ENCODE measurements at regions not wholly inside any gene's neighbourhood (a gene's known extent, or its start where the extent isn't known, plus 50 kb on each side); places are given as distances from the start of the nearest gene placed in this dataset.

- Histone ChIP-seq H3K9me3 (ENCODE audit: control insufficient read depth, low read length) (peaks cover 7% of the 10 kb centered on the region), H3K4me1 (ENCODE audit: control insufficient read depth, insufficient read depth, low read length) (peaks cover 25% of the 10 kb centered on the region), H3K4me3 (ENCODE audit: low read length) (no peak overlapping the region), H3K36me3 (ENCODE audit: control insufficient read depth, insufficient read depth, low read length, severe bottlenecking) (no peaks in the 10 kb centered on the region), H3K9ac (ENCODE audit: low read length) (no peak overlapping the region), H3K27me3 (replicated peaks; ENCODE audit: control insufficient read depth, insufficient read depth, low read length) (no peaks in the 10 kb centered on the region)
- no peak for DNase-seq (ENCODE audit: low read depth)
These were observed 52.0 kb upstream of the TANC2 start for GRCh38 chr17:62913991-62914570.

GRCh38 chr17:62912363-62912762 lies 53.7 kb upstream of the TANC2 start:
- no peak for DNase-seq (ENCODE audit: low read depth)
- Histone ChIP-seq H3K4me3 (ENCODE audit: low read length) (no peak overlapping the region), H3K4me1 (ENCODE audit: control insufficient read depth, insufficient read depth, low read length) (peaks cover 22% of the 10 kb centered on the region), H3K9ac (ENCODE audit: low read length) (no peak overlapping the region), H3K27me3 (replicated peaks; ENCODE audit: control insufficient read depth, insufficient read depth, low read length) (peaks cover 9% of the 10 kb centered on the region), H3K9me3 (ENCODE audit: control insufficient read depth, low read length) (peaks cover 7% of the 10 kb centered on the region), H3K36me3 (ENCODE audit: control insufficient read depth, insufficient read depth, low read length, severe bottlenecking) (no peaks in the 10 kb centered on the region)

GRCh38 chr17:62911114-62911513 lies 54.9 kb upstream of the TANC2 start:
- Histone ChIP-seq H3K9ac (ENCODE audit: low read length) (no peak overlapping the region), H3K27me3 (replicated peaks; ENCODE audit: control insufficient read depth, insufficient read depth, low read length) (peaks cover 9% of the 10 kb centered on the region), H3K36me3 (ENCODE audit: control insufficient read depth, insufficient read depth, low read length, severe bottlenecking) (no peaks in the 10 kb centered on the region), H3K4me3 (ENCODE audit: low read length) (no peak overlapping the region), H3K9me3 (ENCODE audit: control insufficient read depth, low read length) (peaks cover 7% of the 10 kb centered on the region), H3K4me1 (ENCODE audit: control insufficient read depth, insufficient read depth, low read length) (peaks cover 12% of the 10 kb centered on the region)
- no peak for DNase-seq (ENCODE audit: low read depth)

GRCh38 chr17:62910277-62910676 lies 55.8 kb upstream of the TANC2 start:
- no peak for DNase-seq (ENCODE audit: low read depth)
- H3K9ac ChIP-seq (ENCODE audit: low read length), result no peak overlapping the region
- H3K4me3 ChIP-seq (ENCODE audit: low read length), result no peak overlapping the region
- H3K4me1 ChIP-seq (ENCODE audit: control insufficient read depth, insufficient read depth, low read length), result peaks cover 14% of the 10 kb centered on the region
- no peaks in the 10 kb centered on the region for H3K36me3 ChIP-seq (ENCODE audit: control insufficient read depth, insufficient read depth, low read length, severe bottlenecking)
- H3K9me3 ChIP-seq (ENCODE audit: control insufficient read depth, low read length), result peaks cover 7% of the 10 kb centered on the region
- peaks cover 9% of the 10 kb centered on the region for H3K27me3 ChIP-seq (replicated peaks; ENCODE audit: control insufficient read depth, insufficient read depth, low read length)

GRCh38 chr17:62907961-62908360 lies 58.1 kb upstream of the TANC2 start:
- Histone ChIP-seq H3K4me3 (ENCODE audit: low read length) (no peak overlapping the region), H3K9ac (ENCODE audit: low read length) (no peak overlapping the region), H3K9me3 (ENCODE audit: control insufficient read depth, low read length) (peaks cover 7% of the 10 kb centered on the region), H3K36me3 (ENCODE audit: control insufficient read depth, insufficient read depth, low read length, severe bottlenecking) (no peaks in the 10 kb centered on the region), H3K4me1 (ENCODE audit: control insufficient read depth, insufficient read depth, low read length) (peaks cover 14% of the 10 kb centered on the region), H3K27me3 (replicated peaks; ENCODE audit: control insufficient read depth, insufficient read depth, low read length) (peaks cover 9% of the 10 kb centered on the region)
- DNase-seq (ENCODE audit: low read depth), result no peak

GRCh38 chr17:62906881-62907280 lies 59.2 kb upstream of the TANC2 start:
- Histone ChIP-seq H3K36me3 (ENCODE audit: control insufficient read depth, insufficient read depth, low read length, severe bottlenecking) (no peaks in the 10 kb centered on the region), H3K9ac (ENCODE audit: low read length) (no peak overlapping the region), H3K4me1 (ENCODE audit: control insufficient read depth, insufficient read depth, low read length) (peaks cover 14% of the 10 kb centered on the region), H3K27me3 (replicated peaks; ENCODE audit: control insufficient read depth, insufficient read depth, low read length) (peaks cover 9% of the 10 kb centered on the region), H3K9me3 (ENCODE audit: control insufficient read depth, low read length) (no peaks in the 10 kb centered on the region), H3K4me3 (ENCODE audit: low read length) (no peak overlapping the region)
- no peak for DNase-seq (ENCODE audit: low read depth)

- Histone ChIP-seq H3K9me3 (ENCODE audit: control insufficient read depth, low read length) (no peaks in the 10 kb centered on the region), H3K9ac (ENCODE audit: low read length) (no peak overlapping the region), H3K36me3 (ENCODE audit: control insufficient read depth, insufficient read depth, low read length, severe bottlenecking) (no peaks in the 10 kb centered on the region), H3K27me3 (replicated peaks; ENCODE audit: control insufficient read depth, insufficient read depth, low read length) (peaks cover 9% of the 10 kb centered on the region), H3K4me3 (ENCODE audit: low read length) (no peak overlapping the region), H3K4me1 (ENCODE audit: control insufficient read depth, insufficient read depth, low read length) (peaks cover 8% of the 10 kb centered on the region)
- no peak for DNase-seq (ENCODE audit: low read depth)
These were observed 60.8 kb upstream of the TANC2 start for GRCh38 chr17:62905233-62905632.

- no peak overlapping the region for H3K4me3 ChIP-seq (ENCODE audit: low read length)
- no peaks in the 10 kb centered on the region for H3K36me3 ChIP-seq (ENCODE audit: control insufficient read depth, insufficient read depth, low read length, severe bottlenecking)
- H3K4me1 ChIP-seq (ENCODE audit: control insufficient read depth, insufficient read depth, low read length), result peaks cover 14% of the 10 kb centered on the region
- H3K27me3 ChIP-seq (replicated peaks; ENCODE audit: control insufficient read depth, insufficient read depth, low read length), result peaks cover 3% of the 10 kb centered on the region
- no peak for DNase-seq (ENCODE audit: low read depth)
- H3K9me3 ChIP-seq (ENCODE audit: control insufficient read depth, low read length), result no peaks in the 10 kb centered on the region
- no peak overlapping the region for H3K9ac ChIP-seq (ENCODE audit: low read length)
These were observed 63.4 kb upstream of the TANC2 start for GRCh38 chr17:62902531-62903220.

- no peak overlapping the region for H3K4me3 ChIP-seq (ENCODE audit: low read length)
- no peaks in the 10 kb centered on the region for H3K36me3 ChIP-seq (ENCODE audit: control insufficient read depth, insufficient read depth, low read length, severe bottlenecking)
- H3K27me3 ChIP-seq (replicated peaks; ENCODE audit: control insufficient read depth, insufficient read depth, low read length), result no peaks in the 10 kb centered on the region
- no peak overlapping the region for H3K9ac ChIP-seq (ENCODE audit: low read length)
- no peaks in the 10 kb centered on the region for H3K9me3 ChIP-seq (ENCODE audit: control insufficient read depth, low read length)
- peaks cover 14% of the 10 kb centered on the region for H3K4me1 ChIP-seq (ENCODE audit: control insufficient read depth, insufficient read depth, low read length)
- DNase-seq (ENCODE audit: low read depth), result no peak
These were observed 64.5 kb upstream of the TANC2 start for GRCh38 chr17:62901544-62901943.

GRCh38 chr17:62900096-62900495 lies 65.9 kb upstream of the TANC2 start:
- no peaks in the 10 kb centered on the region for H3K9me3 ChIP-seq (ENCODE audit: control insufficient read depth, low read length)
- no peak for DNase-seq (ENCODE audit: low read depth)
- H3K9ac ChIP-seq (ENCODE audit: low read length), result no peak overlapping the region
- no peaks in the 10 kb centered on the region for H3K36me3 ChIP-seq (ENCODE audit: control insufficient read depth, insufficient read depth, low read length, severe bottlenecking)
- H3K27me3 ChIP-seq (replicated peaks; ENCODE audit: control insufficient read depth, insufficient read depth, low read length), result no peaks in the 10 kb centered on the region
- no peak overlapping the region for H3K4me3 ChIP-seq (ENCODE audit: low read length)
- peaks cover 6% of the 10 kb centered on the region for H3K4me1 ChIP-seq (ENCODE audit: control insufficient read depth, insufficient read depth, low read length)

- no peak for DNase-seq (ENCODE audit: low read depth)
- Histone ChIP-seq H3K9me3 (ENCODE audit: control insufficient read depth, low read length) (no peaks in the 10 kb centered on the region), H3K27me3 (replicated peaks; ENCODE audit: control insufficient read depth, insufficient read depth, low read length) (no peaks in the 10 kb centered on the region), H3K4me3 (ENCODE audit: low read length) (no peak overlapping the region), H3K36me3 (ENCODE audit: control insufficient read depth, insufficient read depth, low read length, severe bottlenecking) (no peaks in the 10 kb centered on the region), H3K9ac (ENCODE audit: low read length) (no peak overlapping the region), H3K4me1 (ENCODE audit: control insufficient read depth, insufficient read depth, low read length) (peaks cover 6% of the 10 kb centered on the region)
These were observed 66.7 kb upstream of the TANC2 start for GRCh38 chr17:62899361-62899760.
